ENCODE measurements at regions not wholly inside any gene's neighbourhood (a gene's known extent, or its start where the extent isn't known, plus 50 kb on each side); places are given as distances from the start of the nearest gene placed in this dataset.

DNA sequence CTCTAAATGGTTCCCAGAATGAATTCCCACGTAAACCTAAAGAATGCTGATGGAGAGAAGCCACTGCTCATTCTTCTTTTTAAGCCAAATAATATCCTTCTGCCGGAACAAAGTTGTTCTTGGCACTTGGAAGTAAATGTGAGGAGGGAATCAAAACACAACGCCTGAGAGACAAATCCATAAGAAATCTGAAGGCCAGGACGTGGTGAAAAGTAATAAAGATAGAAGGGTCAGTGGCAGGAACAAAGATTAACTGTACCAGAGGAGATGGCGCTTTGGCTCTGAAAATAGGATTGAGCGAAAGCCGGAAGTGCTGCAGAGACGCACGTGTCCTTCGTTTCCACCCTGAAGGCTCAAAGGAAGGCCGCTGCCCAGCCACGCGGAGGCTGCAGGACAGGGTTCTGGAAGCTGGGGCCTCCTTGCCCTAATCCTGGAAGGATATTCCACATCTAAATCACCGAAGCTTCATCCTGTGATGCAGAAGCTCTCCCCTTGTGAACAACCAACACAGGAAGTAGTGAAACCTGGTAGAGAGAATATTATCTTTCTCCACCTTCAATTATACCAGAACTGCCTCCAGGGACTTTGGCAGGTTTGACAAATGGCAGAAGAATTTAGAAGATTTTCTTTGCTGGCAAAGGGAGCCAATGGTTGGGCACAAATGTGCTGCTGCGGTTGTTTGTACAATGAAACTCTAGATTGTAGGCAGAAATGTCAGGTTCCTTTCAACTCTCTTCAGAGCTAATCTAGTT, 214.6 kb upstream of the SERP2 start:
- no peak for DNase-seq (ENCODE audit: low read depth)
- no peak overlapping the region for H3K4me3 ChIP-seq (ENCODE audit: low read depth, low read length)
- TF ChIP-seq, protein P1, sequence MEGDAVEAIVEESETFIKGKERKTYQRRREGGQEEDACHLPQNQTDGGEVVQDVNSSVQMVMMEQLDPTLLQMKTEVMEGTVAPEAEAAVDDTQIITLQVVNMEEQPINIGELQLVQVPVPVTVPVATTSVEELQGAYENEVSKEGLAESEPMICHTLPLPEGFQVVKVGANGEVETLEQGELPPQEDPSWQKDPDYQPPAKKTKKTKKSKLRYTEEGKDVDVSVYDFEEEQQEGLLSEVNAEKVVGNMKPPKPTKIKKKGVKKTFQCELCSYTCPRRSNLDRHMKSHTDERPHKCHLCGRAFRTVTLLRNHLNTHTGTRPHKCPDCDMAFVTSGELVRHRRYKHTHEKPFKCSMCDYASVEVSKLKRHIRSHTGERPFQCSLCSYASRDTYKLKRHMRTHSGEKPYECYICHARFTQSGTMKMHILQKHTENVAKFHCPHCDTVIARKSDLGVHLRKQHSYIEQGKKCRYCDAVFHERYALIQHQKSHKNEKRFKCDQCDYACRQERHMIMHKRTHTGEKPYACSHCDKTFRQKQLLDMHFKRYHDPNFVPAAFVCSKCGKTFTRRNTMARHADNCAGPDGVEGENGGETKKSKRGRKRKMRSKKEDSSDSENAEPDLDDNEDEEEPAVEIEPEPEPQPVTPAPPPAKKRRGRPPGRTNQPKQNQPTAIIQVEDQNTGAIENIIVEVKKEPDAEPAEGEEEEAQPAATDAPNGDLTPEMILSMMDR (IDR thresholded peaks at IDR 0.05; ENCODE audit: control insufficient read depth, extremely low read depth, insufficient read depth), result no peak

DNA sequence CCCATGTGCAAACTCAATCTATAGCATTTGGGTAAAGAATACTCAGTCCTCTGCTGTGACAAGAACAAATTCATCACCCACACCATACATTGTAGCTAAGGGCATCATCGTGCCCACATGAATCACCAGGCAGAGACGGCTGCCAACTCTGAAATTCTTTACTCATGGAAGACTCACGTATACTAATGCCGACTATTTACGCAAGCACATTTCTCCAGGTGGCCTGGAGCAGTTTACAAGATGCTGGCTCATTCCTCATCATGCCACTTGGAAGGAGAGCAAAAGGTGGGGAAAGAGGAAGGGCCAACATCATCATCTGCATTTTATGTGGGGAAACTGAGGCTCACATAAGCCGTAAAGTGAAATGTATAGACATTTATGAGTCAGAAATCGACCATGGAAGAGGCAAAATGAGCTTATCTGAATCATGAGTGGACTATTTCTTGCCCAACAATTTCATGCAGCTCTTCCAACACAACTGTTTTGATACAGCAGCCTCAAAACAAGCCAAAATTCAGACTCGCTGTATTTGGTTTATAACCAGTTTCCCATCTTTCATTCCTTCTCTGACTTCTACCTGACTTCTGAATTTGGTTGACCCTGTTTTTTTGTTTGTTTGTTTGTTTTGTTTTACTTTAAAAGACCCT, 213.9 kb upstream of the SERP2 start:
- DNase-seq (ENCODE audit: low read depth), result no peak
- H3K4me3 ChIP-seq (ENCODE audit: low read depth, low read length), result no peak overlapping the region
- TF ChIP-seq, protein P1 (IDR thresholded peaks at IDR 0.05; ENCODE audit: control insufficient read depth, extremely low read depth, insufficient read depth), result no peak

DNA sequence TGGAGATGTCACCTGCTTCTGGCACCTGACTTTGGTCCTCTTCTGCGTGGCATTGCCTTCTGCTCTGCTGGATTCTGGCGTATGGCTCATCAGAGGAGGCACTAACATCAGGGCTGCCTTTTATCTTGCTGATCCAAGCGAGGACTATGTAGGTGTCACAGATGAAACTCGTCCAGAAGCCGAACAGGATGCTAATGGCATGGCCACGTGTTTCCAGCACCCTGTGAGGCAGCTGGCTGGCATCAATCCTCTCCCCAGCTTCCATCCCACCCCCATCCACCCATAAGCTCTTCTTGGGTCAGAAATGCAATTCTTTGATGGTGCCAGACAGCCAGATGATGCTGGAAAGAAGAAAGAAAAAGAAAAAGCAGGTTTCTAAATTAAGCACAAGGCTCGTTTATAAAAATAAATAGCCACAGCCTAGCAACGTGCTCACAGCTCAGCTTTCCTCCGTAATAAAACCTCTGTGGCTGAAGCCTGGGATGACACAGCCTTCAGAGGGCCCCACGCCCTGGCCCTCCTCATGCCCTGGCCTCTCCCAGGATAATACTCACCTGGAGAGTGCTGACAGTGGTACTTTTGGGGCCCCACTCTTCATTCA, 212.9 kb upstream of the SERP2 start:
- H3K4me3 ChIP-seq (ENCODE audit: low read depth, low read length), result no peak overlapping the region
- TF ChIP-seq, protein P1 (IDR thresholded peaks at IDR 0.05; ENCODE audit: control insufficient read depth, extremely low read depth, insufficient read depth), result no peak

DNA sequence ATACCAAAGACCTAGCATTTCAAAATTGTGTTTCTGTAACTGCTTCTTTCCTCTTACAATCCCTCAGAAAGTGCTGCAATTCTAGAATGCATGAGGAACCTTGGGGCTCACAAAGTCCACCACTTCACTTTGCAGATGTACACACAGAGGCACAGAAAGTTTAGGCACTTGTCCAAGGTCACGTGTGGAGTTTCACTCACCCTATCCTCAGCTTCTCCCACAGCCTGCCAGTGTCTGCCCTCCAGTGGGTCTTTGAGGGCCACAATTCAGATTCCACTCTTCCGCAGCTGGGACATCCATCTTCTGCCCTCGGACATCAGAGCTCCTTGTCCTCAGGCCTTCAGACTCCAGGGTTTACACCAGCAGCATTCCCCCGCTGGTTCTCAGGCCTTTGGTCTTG, 210.5 kb upstream of the SERP2 start:
- TF ChIP-seq, protein P1 (IDR thresholded peaks at IDR 0.05; ENCODE audit: control insufficient read depth, extremely low read depth, insufficient read depth), result no peak
- H3K4me3 ChIP-seq (ENCODE audit: low read depth, low read length), result no peak overlapping the region
- DNase-seq (ENCODE audit: low read depth), result no peak

More for the DNA sequence above, 212.9 kb upstream of the SERP2 start:
- DNase-seq (ENCODE audit: low read depth), result no peak

DNA sequence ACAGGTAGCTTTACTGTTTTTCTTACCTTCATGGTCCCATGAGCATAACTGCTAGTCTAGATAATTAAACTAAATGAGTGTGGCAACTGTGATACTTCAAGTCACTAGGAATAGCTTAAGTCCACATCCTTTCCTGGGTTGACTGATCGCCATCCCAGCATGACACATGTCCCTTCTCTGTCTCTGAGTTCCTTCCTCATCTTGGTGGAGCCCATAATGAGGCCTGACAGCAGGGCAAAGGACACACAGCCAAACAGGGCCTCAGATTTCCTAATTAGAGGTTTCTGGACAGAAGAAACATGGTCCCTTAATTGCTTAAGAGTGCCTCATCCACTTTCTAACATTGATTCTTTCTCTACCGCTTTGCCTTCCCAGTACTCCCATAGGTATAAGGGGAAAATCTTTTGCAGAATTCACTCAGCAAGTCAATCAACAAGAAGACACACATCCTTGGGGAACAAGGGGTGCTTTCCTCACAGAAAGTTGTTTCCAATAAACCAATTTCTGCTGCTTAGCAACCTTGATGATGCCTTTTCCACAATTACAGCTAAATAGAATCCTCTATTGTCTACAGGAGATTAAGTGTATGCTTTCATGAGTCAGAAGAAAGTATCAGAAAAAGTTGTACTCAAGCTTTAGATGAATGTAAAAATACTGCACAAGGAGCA, 208.3 kb upstream of the SERP2 start:
- H3K4me3 ChIP-seq (ENCODE audit: low read depth, low read length), result no peak overlapping the region
- TF ChIP-seq, protein P1 (IDR thresholded peaks at IDR 0.05; ENCODE audit: control insufficient read depth, extremely low read depth, insufficient read depth), result no peak
- DNase-seq (ENCODE audit: low read depth), result no peak

DNA sequence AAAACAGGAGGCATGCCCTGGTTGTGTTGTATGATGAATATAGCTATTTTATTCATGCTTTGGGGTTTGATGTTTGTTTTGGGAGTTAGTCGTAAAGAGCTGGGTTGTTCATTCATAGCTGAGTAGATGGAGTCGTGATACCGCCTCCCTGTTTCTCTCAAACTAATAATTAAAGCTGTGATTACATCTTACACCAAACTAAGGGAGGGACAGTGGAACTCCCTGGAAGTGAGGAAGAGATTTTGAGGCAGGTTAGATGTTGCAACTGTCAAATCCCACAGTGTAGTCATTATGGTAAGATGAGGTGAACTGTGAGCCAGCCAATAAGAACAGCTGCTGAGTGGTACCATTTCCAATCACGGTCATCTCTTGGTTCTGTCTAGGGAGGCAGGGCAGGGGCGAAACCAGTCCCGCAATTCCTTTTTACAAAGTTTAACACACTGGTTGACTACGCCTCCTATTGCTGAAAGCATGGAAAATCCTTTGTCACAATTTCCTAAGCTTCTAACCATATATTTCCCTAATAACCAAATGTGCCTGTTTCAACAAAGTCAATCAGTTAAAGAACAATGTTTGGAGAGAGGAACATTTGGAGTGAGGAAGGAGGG, 207.6 kb upstream of the SERP2 start:
- no peak overlapping the region for H3K4me3 ChIP-seq (ENCODE audit: low read depth, low read length)
- DNase-seq (ENCODE audit: low read depth), result no peak
- TF ChIP-seq, protein P1 (IDR thresholded peaks at IDR 0.05; ENCODE audit: control insufficient read depth, extremely low read depth, insufficient read depth), result no peak

Data from LNCaP clone FGC (cell line).